ENCODE measurements at regions not wholly inside any gene's neighbourhood (a gene's known extent, or its start where the extent isn't known, plus 50 kb on each side); places are given as distances from the start of the nearest gene placed in this dataset.
"Not testable (repeated sequence)": the region's sequence is repeated elsewhere in the genome, so short reads cannot be mapped to it uniquely, and the experiment has no call there.

- Histone ChIP-seq H3K36me3 (replicated peaks; ENCODE audit: insufficient read depth, low read length) (no peaks in the 10 kb centered on the region), H4K20me1 (ENCODE audit: insufficient read depth, low read length) (no peaks in the 10 kb centered on the region), H3K9ac (ENCODE audit: low read length) (no peak overlapping the region), H3K4me2 (ENCODE audit: low read depth, low read length) (no peak overlapping the region), H3F3A (ENCODE audit: insufficient read depth, low read length) (no peaks in the 10 kb centered on the region), H3K4me1 (ENCODE audit: low read length) (no peaks in the 10 kb centered on the region), H2AFZ (ENCODE audit: low read length) (no peak overlapping the region), H3K79me2 (ENCODE audit: low read length) (no peaks in the 10 kb centered on the region), H3K9me2 (replicated peaks; ENCODE audit: insufficient read depth, low read length) (no peaks in the 10 kb centered on the region), H3K9me3 (replicated peaks; ENCODE audit: insufficient read depth, low read length) (no peaks in the 10 kb centered on the region), H3K4me3 (ENCODE audit: low read length) (no peak overlapping the region), H3K27ac (ENCODE audit: low read length) (no peak overlapping the region), H3K27me3 (replicated peaks; ENCODE audit: insufficient read depth, low read length) (no peaks in the 10 kb centered on the region)
- TF ChIP-seq EZH2 (optimal IDR thresholded peaks at IDR 0.05; ENCODE audit: low read depth, low read length) (no peak), EZH2phosphoT487 (IDR thresholded peaks at IDR 0.05; ENCODE audit: low read length) (no peak)
- TF ChIP-seq, protein P1, sequence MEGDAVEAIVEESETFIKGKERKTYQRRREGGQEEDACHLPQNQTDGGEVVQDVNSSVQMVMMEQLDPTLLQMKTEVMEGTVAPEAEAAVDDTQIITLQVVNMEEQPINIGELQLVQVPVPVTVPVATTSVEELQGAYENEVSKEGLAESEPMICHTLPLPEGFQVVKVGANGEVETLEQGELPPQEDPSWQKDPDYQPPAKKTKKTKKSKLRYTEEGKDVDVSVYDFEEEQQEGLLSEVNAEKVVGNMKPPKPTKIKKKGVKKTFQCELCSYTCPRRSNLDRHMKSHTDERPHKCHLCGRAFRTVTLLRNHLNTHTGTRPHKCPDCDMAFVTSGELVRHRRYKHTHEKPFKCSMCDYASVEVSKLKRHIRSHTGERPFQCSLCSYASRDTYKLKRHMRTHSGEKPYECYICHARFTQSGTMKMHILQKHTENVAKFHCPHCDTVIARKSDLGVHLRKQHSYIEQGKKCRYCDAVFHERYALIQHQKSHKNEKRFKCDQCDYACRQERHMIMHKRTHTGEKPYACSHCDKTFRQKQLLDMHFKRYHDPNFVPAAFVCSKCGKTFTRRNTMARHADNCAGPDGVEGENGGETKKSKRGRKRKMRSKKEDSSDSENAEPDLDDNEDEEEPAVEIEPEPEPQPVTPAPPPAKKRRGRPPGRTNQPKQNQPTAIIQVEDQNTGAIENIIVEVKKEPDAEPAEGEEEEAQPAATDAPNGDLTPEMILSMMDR (IDR thresholded peaks at IDR 0.05; ENCODE audit: low read length) = no peak
- no peak for DNase-seq
Measured at GRCh38 chr1:185464777-185465176, 147.7 kb upstream of the IVNS1ABP start.

DNA sequence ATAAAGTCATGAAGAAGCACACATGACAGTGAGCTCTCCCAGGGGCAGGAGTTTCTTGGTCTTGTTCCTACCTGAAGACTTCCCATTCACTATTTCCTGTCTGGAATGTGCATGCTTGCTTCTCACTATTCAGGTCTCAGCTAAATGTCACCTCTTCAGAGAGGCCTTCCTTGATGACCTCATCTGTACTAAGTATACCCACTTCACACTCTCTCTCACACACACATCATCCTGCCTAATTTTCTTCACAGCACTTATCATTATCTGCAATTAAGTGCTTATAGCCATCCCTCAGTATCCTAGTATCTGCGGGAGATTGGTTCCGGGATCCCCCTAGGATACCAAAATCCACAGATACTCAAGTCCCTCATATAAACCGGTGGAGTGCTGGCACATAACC, 146.4 kb upstream of the IVNS1ABP start:
- no peak for DNase-seq
- H3F3A ChIP-seq (ENCODE audit: insufficient read depth, low read length) = no peaks in the 10 kb centered on the region
- H3K9ac ChIP-seq (ENCODE audit: low read length) = no peak overlapping the region
- H4K20me1 ChIP-seq (ENCODE audit: insufficient read depth, low read length) = no peaks in the 10 kb centered on the region
- H2AFZ ChIP-seq (ENCODE audit: low read length) = no peak overlapping the region
- H3K27ac ChIP-seq (ENCODE audit: low read length) = no peak overlapping the region
- no peaks in the 10 kb centered on the region for H3K9me3 ChIP-seq (replicated peaks; ENCODE audit: insufficient read depth, low read length)
- H3K4me1 ChIP-seq (ENCODE audit: low read length) = no peaks in the 10 kb centered on the region
- TF ChIP-seq, protein P1 (IDR thresholded peaks at IDR 0.05; ENCODE audit: low read length) = no peak
- TF ChIP-seq EZH2 (optimal IDR thresholded peaks at IDR 0.05; ENCODE audit: low read depth, low read length) = no peak
- no peak for TF ChIP-seq EZH2phosphoT487 (IDR thresholded peaks at IDR 0.05; ENCODE audit: low read length)
- no peak overlapping the region for H3K4me2 ChIP-seq (ENCODE audit: low read depth, low read length)
- no peaks in the 10 kb centered on the region for H3K36me3 ChIP-seq (replicated peaks; ENCODE audit: insufficient read depth, low read length)
- H3K27me3 ChIP-seq (replicated peaks; ENCODE audit: insufficient read depth, low read length) = no peaks in the 10 kb centered on the region
- H3K4me3 ChIP-seq (ENCODE audit: low read length) = no peak overlapping the region
- no peaks in the 10 kb centered on the region for H3K9me2 ChIP-seq (replicated peaks; ENCODE audit: insufficient read depth, low read length)
- no peaks in the 10 kb centered on the region for H3K79me2 ChIP-seq (ENCODE audit: low read length)

DNA sequence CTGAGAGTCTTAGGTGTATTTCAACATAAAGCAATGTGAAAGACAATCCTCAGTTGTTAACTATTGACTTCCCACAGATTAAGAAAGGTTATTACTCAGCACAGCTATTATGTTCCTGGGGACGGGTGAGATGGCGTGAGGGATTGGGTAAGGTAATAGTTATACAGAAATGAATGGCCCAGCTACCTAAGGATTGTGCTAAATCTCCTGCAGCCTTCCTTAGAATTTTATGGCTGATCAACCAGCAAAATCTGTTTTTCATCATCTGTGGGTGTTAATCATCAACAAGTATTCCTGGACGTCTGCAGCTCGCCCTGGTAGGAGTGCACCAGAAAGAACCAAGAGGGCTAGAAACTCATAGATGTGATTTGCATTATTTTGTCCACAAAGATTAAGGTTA, 146.0 kb upstream of the IVNS1ABP start:
- no peaks in the 10 kb centered on the region for H3F3A ChIP-seq (ENCODE audit: insufficient read depth, low read length)
- H3K36me3 ChIP-seq (replicated peaks; ENCODE audit: insufficient read depth, low read length) = no peaks in the 10 kb centered on the region
- H2AFZ ChIP-seq (ENCODE audit: low read length) = no peak overlapping the region
- no peak overlapping the region for H3K4me3 ChIP-seq (ENCODE audit: low read length)
- no peak overlapping the region for H3K27ac ChIP-seq (ENCODE audit: low read length)
- TF ChIP-seq EZH2phosphoT487 (IDR thresholded peaks at IDR 0.05; ENCODE audit: low read length) = no peak
- no peak for TF ChIP-seq EZH2 (optimal IDR thresholded peaks at IDR 0.05; ENCODE audit: low read depth, low read length)
- TF ChIP-seq, protein P1 (IDR thresholded peaks at IDR 0.05; ENCODE audit: low read length) = no peak
- H3K9ac ChIP-seq (ENCODE audit: low read length) = no peak overlapping the region
- H3K4me1 ChIP-seq (ENCODE audit: low read length) = no peaks in the 10 kb centered on the region
- no peaks in the 10 kb centered on the region for H3K9me3 ChIP-seq (replicated peaks; ENCODE audit: insufficient read depth, low read length)
- no peaks in the 10 kb centered on the region for H3K79me2 ChIP-seq (ENCODE audit: low read length)
- no peak overlapping the region for H3K4me2 ChIP-seq (ENCODE audit: low read depth, low read length)
- H3K9me2 ChIP-seq (replicated peaks; ENCODE audit: insufficient read depth, low read length) = no peaks in the 10 kb centered on the region
- H3K27me3 ChIP-seq (replicated peaks; ENCODE audit: insufficient read depth, low read length) = no peaks in the 10 kb centered on the region
- no peaks in the 10 kb centered on the region for H4K20me1 ChIP-seq (ENCODE audit: insufficient read depth, low read length)
- DNase-seq = no peak

GRCh38 chr1:185460723-185461122, 143.7 kb upstream of the IVNS1ABP start:
- not testable (repeated sequence) for H3K27me3 ChIP-seq (replicated peaks; ENCODE audit: insufficient read depth, low read length); H3K4me2 ChIP-seq (ENCODE audit: low read depth, low read length); H4K20me1 ChIP-seq (ENCODE audit: insufficient read depth, low read length); H3F3A ChIP-seq (ENCODE audit: insufficient read depth, low read length); H2AFZ ChIP-seq (ENCODE audit: low read length); H3K79me2 ChIP-seq (ENCODE audit: low read length); H3K9ac ChIP-seq (ENCODE audit: low read length); DNase-seq; H3K4me1 ChIP-seq (ENCODE audit: low read length); H3K27ac ChIP-seq (ENCODE audit: low read length); H3K4me3 ChIP-seq (ENCODE audit: low read length); H3K36me3 ChIP-seq (replicated peaks; ENCODE audit: insufficient read depth, low read length); H3K9me2 ChIP-seq (replicated peaks; ENCODE audit: insufficient read depth, low read length); H3K9me3 ChIP-seq (replicated peaks; ENCODE audit: insufficient read depth, low read length)
